PC-9 (cell line): ENCODE measurements at regions not wholly inside any gene's neighbourhood (a gene's known extent, or its start where the extent isn't known, plus 50 kb on each side); places are given as distances from the start of the nearest gene placed in this dataset.

Experiments
- EZH2 ChIP-seq: fragments of 200-600 bp; sonication (generic); IDR thresholded peaks from 2 replicates; pipeline ENCODE4 v1.8.0; 2017; ENCODE audit warnings: antibody characterized with exemption, low read depth
- TF ChIP-seq, protein P1 (sequence below): fragments of 200-600 bp; sonication (generic); conservative IDR thresholded peaks from 2 replicates; pipeline ENCODE4 v1.6.1; 2017; ENCODE audit warnings: mixed run types, antibody characterized with exemption, mild to moderate bottlenecking, moderate library complexity

DNA sequence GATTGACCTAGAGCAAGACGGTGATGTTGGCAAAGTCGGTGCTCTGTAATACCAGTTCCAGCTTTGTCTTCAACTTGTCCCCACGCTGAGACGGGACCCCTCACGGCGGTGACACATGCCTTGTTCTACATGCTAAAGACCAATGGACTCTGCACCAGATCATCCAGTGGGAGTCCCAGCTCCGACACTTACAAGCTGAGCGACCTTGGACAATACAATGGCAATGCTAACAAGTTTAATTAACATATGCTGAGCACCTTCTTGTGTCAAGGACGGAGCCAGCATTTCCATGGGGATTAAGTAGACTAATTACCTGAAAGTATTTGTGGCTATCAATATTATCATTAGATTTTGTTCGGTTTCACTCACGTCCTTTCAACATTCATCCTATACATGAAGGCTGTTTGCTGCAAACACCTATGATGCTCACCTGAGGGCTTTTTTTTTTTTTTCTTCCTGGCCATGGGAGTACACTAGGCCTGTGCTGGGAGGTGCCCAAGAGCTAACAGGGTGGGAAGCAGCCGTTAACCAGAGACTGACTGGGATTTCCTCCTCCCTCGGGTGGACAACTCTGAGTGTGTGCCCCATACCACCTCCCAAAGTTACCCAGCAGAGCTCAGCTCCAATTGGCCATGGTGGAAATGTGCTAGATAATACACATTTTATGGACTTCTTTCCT lies 308.6 kb upstream of the ZFHX3 start:
- TF ChIP-seq EZH2, result no peak
- TF ChIP-seq, protein P1, sequence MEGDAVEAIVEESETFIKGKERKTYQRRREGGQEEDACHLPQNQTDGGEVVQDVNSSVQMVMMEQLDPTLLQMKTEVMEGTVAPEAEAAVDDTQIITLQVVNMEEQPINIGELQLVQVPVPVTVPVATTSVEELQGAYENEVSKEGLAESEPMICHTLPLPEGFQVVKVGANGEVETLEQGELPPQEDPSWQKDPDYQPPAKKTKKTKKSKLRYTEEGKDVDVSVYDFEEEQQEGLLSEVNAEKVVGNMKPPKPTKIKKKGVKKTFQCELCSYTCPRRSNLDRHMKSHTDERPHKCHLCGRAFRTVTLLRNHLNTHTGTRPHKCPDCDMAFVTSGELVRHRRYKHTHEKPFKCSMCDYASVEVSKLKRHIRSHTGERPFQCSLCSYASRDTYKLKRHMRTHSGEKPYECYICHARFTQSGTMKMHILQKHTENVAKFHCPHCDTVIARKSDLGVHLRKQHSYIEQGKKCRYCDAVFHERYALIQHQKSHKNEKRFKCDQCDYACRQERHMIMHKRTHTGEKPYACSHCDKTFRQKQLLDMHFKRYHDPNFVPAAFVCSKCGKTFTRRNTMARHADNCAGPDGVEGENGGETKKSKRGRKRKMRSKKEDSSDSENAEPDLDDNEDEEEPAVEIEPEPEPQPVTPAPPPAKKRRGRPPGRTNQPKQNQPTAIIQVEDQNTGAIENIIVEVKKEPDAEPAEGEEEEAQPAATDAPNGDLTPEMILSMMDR, result no peak
